ENCODE measurements at regions not wholly inside any gene's neighbourhood (a gene's known extent, or its start where the extent isn't known, plus 50 kb on each side); places are given as distances from the start of the nearest gene placed in this dataset.

DNA sequence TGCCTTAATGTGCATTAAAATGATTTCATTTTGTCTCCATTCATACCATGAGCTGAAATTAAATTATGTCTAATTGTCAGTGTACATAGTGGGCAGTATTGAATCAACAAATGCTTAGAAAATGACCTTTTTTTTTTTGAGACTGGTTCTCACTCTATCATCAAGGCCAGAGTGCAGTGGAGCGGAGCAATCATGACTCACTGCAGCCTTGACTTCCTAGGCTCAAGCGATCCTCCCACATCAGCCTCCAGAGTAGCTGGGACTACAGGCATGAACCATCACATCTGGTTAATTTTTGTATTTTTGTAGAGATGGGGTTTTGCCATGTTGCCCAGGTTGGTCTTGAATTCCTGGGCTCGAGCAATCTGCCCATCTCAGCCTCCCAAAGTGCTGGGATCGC is 117.0 kb upstream of the BLID start (continued):
- TF ChIP-seq, protein P1, sequence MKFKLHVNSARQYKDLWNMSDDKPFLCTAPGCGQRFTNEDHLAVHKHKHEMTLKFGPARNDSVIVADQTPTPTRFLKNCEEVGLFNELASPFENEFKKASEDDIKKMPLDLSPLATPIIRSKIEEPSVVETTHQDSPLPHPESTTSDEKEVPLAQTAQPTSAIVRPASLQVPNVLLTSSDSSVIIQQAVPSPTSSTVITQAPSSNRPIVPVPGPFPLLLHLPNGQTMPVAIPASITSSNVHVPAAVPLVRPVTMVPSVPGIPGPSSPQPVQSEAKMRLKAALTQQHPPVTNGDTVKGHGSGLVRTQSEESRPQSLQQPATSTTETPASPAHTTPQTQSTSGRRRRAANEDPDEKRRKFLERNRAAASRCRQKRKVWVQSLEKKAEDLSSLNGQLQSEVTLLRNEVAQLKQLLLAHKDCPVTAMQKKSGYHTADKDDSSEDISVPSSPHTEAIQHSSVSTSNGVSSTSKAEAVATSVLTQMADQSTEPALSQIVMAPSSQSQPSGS (IDR thresholded peaks at IDR 0.05; ENCODE audit: low read length), result no peak
- no peak for TF ChIP-seq CBX5 (IDR thresholded peaks at IDR 0.05; ENCODE audit: low read depth, low read length)
- TF ChIP-seq, protein P2, sequence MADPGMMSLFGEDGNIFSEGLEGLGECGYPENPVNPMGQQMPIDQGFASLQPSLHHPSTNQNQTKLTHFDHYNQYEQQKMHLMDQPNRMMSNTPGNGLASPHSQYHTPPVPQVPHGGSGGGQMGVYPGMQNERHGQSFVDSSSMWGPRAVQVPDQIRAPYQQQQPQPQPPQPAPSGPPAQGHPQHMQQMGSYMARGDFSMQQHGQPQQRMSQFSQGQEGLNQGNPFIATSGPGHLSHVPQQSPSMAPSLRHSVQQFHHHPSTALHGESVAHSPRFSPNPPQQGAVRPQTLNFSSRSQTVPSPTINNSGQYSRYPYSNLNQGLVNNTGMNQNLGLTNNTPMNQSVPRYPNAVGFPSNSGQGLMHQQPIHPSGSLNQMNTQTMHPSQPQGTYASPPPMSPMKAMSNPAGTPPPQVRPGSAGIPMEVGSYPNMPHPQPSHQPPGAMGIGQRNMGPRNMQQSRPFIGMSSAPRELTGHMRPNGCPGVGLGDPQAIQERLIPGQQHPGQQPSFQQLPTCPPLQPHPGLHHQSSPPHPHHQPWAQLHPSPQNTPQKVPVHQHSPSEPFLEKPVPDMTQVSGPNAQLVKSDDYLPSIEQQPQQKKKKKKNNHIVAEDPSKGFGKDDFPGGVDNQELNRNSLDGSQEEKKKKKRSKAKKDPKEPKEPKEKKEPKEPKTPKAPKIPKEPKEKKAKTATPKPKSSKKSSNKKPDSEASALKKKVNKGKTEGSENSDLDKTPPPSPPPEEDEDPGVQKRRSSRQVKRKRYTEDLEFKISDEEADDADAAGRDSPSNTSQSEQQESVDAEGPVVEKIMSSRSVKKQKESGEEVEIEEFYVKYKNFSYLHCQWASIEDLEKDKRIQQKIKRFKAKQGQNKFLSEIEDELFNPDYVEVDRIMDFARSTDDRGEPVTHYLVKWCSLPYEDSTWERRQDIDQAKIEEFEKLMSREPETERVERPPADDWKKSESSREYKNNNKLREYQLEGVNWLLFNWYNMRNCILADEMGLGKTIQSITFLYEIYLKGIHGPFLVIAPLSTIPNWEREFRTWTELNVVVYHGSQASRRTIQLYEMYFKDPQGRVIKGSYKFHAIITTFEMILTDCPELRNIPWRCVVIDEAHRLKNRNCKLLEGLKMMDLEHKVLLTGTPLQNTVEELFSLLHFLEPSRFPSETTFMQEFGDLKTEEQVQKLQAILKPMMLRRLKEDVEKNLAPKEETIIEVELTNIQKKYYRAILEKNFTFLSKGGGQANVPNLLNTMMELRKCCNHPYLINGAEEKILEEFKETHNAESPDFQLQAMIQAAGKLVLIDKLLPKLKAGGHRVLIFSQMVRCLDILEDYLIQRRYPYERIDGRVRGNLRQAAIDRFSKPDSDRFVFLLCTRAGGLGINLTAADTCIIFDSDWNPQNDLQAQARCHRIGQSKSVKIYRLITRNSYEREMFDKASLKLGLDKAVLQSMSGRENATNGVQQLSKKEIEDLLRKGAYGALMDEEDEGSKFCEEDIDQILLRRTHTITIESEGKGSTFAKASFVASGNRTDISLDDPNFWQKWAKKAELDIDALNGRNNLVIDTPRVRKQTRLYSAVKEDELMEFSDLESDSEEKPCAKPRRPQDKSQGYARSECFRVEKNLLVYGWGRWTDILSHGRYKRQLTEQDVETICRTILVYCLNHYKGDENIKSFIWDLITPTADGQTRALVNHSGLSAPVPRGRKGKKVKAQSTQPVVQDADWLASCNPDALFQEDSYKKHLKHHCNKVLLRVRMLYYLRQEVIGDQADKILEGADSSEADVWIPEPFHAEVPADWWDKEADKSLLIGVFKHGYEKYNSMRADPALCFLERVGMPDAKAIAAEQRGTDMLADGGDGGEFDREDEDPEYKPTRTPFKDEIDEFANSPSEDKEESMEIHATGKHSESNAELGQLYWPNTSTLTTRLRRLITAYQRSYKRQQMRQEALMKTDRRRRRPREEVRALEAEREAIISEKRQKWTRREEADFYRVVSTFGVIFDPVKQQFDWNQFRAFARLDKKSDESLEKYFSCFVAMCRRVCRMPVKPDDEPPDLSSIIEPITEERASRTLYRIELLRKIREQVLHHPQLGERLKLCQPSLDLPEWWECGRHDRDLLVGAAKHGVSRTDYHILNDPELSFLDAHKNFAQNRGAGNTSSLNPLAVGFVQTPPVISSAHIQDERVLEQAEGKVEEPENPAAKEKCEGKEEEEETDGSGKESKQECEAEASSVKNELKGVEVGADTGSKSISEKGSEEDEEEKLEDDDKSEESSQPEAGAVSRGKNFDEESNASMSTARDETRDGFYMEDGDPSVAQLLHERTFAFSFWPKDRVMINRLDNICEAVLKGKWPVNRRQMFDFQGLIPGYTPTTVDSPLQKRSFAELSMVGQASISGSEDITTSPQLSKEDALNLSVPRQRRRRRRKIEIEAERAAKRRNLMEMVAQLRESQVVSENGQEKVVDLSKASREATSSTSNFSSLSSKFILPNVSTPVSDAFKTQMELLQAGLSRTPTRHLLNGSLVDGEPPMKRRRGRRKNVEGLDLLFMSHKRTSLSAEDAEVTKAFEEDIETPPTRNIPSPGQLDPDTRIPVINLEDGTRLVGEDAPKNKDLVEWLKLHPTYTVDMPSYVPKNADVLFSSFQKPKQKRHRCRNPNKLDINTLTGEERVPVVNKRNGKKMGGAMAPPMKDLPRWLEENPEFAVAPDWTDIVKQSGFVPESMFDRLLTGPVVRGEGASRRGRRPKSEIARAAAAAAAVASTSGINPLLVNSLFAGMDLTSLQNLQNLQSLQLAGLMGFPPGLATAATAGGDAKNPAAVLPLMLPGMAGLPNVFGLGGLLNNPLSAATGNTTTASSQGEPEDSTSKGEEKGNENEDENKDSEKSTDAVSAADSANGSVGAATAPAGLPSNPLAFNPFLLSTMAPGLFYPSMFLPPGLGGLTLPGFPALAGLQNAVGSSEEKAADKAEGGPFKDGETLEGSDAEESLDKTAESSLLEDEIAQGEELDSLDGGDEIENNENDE (IDR thresholded peaks at IDR 0.05; ENCODE audit: insufficient replicate concordance, low read length), result no peak
- TF ChIP-seq PHF8 (conservative IDR thresholded peaks at IDR 0.05; ENCODE audit: low read depth, low read length), result no peak

Data from H1 (cell line).